Iris pigment epithelial cell (primary cell): ENCODE measurements at regions not wholly inside any gene's neighbourhood (a gene's known extent, or its start where the extent isn't known, plus 50 kb on each side); places are given as distances from the start of the nearest gene placed in this dataset.
A peak's percentile ranks its signal among the peaks of the same experiment; 100 is the strongest.
"Not testable (repeated sequence)": the region's sequence is repeated elsewhere in the genome, so short reads cannot be mapped to it uniquely, and the experiment has no call there.

Experiments used
- DNase-seq: peaks from one replicate; pipeline ENCODE4 v3.0.0-alpha.2; 2011; ENCODE audit warnings: low read depth

DNA sequence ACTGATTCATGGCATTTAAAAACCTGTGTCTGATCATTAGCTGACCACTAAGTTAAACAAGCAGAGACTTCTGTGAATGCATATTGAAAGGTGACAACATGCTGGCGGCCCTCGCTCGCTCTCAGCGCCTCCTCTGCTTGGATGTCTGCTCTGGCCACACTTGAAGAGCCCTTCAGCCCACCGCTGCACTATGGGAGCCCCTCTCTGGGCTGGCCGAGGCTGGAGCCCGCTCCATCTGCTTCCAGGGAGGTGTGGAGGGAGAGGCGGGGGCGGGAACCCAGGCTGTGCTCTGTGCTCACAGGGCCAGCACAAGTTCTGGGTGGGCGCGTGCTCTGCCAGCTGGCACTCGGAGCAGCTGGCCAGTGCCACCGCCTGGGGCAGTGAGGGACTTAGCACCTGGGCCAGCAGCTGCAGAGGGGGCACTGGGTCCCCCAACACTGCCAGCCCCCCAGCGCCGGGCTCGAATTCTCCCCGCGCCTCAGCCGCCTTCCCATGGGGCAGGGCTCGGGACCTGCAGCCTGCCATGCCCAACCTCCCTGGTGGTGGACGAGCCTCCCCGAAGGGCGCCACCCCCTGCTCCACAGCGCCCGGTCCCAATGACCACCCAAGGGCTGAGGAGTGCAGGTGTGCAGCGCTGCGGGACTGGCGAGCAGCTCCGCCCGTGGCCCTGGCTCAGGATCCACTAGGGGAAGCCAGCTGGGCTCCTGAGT is 252.4 kb downstream of the ZIC4 start:
- DNase-seq: no peak

DNA sequence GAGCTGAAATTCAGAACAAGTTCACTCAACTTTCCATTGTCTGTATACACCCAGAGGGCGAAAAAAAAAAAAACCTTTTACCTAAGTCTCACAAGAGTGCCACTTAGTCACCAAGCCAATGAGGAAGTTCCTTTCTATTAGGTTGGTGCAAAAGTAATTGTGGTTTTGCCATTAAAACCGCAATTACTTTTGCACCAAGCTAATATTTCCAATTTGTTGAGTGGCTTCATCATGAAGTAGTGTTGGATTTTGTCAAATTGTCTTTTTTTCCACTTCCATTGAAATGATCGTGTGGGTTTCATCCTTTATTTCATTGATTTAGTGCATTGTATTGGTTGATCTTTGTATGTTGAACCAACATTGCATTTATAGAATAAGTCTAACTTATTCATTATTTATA is 253.9 kb downstream of the ZIC4 start:
- no peak for DNase-seq

DNA sequence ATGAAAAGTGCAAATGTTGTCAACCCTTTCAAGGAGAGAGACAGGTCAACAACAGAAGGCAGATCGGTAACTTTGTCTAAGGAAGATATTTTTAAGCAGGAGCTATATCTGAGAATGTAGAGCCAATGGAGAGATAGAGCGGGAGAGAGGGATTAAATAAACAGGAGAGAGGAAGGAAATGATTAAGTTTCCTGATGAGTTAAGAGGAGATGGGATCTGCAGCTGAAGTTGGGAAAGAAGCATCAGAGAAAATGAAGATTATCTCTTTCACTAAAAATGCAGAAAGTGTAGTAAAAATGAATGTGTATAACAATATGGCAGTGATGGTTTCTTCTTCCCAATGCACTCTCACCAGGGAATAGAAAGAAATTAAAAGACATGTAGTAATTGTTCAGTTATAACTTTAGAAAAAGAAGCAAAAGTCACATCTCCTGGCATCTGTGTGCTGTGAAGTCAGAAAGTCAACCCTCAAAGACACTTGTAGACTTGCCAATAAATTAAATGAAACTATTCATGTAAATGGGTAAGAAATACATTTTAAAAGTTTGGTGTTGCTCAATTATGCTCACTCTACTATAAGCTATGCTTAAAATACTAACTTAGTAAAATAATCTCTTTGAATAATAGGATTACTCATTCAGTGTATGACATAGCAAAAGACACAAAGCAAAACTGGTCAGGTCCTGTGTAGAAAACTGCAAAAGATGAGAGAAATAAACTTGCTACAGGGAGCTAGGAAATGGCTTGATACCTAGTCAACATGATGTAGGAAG is 264.6 kb downstream of the ZIC4 start:
- peak; percentile 14 for DNase-seq

DNA sequence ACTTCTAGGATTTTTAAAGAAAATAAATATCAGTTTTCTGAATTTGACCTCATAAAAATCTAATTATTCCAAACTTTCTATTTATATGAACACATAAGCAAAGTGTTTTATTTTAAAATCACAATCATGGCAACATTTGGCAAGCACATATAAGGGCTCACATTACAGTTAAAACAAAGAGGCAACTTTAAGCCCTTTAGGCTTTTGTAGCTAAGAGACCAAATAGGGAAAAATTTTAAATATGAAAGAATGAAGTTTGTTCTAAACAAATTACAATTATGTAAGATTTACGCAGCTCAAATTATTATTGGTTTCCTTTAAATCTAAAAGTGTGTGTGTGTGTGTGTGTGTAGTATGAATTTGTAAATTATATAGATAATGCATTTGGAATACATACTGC is 267.0 kb downstream of the ZIC4 start:
- DNase-seq: no peak

DNA sequence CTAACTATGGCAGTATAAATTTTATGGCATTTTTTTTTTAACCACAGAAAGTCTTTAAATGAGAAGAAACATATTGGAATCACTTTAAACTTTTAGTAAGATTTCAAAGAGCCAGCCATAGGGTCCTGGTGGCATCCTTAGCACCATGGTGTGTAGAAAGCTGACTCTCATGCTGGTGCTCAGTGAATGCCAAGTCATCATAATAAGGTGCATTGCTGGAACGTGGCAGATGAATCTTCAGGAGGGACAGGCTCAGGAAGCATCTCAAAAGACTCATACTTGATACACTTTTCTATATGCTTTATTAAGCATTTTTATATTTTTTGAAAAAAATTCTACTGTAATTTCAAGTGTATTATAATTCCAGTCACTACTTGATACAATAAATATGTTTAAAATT is 274.2 kb downstream of the ZIC4 start:
- DNase-seq: no peak

DNA sequence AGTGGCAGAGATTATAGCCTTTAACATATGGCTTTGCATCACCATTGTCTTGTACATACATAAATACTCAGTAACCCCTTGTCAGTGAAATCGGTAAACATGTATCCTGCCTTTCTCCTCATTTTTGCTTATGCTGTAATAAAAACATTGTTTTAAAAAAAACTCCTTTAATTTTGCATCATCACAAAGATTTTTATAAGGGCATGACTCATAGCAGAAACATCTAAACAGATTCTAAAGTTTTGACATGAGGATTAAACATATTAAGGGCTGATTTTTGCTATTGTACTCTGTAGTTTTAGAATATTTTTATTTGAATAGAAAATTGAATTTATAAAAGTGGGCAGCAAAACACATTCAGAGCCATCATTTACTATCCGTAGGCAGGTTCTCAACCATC is 275.9 kb downstream of the ZIC4 start:
- peak; percentile 52 for DNase-seq

DNA sequence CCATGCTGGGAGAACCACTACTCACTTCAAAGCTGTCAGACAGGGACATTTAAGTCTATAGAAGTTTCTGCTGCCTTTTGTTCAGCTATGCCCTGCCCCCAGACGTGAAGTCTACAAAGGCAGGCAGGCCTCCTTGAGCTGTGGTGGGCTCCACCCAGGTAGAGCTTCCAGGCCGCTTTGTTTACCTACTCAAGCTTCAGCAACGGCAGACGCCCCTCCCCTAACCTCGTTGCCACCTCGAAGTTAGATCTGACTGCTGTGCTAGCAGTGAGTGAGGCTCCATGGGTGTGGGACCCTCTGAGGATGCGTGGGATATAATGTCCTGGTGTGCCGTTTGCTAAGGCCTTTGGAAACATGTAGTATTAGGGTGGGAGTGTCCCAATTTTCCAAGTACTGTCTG is 276.7 kb downstream of the ZIC4 start:
- no peak for DNase-seq

DNA sequence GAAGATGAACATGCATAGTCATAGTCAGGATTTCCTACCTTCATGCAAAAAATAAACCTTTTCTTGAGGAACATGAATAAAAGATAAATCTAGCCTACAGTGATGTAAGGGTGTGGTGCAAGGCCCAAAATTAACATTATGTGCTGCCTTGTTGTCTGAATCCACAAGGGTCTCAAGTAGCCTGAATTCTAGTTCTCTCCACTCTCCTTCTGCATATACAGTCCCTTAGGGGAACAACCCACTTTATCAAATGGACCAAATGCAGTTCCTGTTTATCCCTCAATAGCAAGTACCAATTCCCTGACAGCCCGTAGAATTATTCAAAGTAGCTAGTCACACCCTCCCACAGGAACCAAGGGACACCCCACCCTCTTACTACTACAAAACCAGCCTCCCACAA is 284.0 kb downstream of the ZIC4 start:
- DNase-seq: no peak

DNA sequence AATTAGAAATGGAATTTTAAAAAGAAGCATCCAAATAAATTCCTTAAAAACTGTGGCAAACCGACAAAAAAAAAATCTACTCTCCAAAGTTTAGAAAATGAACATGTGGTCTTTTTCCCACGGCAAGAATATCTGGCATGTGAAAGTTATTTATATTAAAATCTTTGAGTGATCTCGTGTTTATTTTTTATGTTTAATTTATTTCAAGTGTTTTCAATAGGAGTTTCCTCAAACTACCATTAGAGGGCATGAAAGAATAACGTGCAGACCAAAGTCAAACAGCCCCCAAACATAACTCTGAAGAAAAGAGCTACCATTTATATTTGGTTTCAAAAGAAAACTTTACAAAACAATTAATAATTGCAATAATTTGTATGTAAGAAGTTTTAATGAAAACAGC is 286.4 kb downstream of the ZIC4 start:
- DNase-seq: peak; percentile 22

DNA sequence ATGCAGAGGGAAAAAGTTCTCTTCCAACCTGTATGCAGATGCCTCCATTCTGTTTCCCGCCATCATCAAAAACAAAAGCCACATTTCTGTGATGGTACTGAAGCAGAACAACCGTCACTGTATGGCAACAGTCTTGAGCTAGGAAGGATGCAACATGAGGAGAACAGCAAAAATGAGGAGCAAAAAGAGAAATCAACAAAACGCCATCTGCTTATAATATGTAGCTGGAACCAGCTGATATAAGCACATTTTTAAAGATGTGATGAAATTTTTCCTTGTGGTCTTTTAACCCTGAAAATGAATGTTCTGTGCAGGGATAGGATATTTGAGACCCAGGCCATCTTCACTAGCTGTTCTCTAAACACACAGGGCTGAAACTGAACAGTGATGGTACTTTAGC is 287.0 kb downstream of the ZIC4 start:
- DNase-seq: no peak

DNA sequence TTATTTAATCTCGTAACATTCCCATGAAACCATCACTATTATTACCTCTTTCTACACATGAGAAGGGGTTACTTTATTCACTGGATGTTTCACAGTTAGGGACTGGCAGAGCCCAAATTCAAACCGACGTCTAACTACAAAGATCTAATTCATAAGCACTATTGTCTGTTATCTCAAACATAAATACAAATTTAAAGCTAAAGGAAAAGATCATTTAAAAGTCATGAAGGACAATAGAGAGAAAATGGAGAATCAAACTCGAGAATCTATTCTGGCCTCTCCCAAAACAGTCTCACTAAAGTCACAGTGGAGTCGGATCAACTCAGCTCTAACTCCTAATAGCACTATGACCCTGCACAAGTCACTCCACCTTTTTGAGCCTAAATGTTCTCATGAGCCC is 287.7 kb downstream of the ZIC4 start:
- DNase-seq: no peak

DNA sequence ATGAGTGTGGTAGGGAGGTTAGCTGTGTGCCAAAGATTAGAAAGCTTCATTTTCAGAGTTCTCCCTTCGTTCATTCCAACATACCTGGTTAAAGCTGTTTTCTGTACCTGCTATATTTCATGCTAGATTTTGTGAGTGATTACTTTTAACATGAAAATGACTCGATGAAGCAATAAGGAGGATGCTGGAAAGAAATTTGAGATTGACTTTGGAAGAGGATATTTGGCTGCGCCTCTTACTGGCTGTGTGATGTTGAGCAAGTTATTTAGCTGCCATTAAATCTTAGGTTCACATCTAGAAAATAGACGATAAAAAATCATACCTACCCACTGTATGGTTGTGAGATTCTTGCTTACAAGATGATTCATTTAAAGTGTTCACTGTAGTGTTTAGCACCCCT is 288.7 kb downstream of the ZIC4 start:
- no peak for DNase-seq

DNA sequence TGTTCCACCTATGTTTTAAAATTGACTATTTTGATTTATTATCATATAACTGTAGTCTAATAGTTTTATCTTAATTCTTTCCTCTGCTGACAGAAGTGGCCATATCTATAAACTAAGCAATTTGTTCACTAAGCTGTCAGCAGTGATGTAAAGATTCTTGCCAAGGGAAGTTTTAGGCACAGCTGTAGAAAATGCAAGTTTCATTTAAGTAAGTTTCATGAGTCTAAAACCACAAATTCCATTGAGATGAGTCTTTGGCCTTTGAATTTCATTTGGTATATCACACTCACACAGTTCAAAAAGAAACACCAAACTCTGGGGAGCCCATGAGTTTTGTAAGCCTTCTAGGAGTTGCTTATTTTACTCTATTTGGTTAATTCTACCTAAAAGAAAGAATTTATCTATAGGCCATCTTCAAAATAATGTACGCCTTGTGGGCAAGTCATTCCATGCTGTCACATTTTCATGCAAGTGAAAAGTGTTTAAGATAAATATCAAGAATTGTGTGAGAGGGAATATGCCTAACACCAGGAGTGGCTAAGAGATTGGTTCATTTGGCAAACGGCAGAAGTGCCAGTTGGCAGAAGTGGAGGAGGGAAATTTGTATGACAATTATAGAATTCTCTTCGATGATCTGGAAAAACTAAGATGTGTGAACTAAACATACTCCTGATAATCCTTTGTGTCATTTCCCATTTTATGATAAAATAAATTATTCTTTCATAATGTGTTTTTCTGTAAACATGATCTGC is 292.9 kb downstream of the ZIC4 start:
- DNase-seq: peak; percentile 93

DNA sequence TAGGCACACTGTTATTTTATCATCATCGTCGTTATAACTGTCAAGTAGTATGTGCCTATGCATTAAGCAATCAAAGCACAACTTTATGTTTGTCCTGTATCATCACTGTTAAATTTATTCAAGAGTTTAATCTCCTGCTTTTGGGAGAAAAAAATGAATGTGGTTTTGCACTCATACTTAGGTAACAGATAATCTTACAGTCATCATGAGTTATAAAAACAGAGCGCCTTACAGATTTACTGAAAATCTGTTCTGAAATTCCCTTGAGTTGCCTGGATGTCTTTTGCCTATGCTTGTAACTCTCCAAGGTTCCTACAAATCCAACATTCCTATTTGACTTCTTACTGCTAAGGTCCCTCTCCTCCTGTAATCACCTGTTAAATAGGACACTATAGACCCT is 307.3 kb downstream of the ZIC4 start:
- DNase-seq: no peak

DNA sequence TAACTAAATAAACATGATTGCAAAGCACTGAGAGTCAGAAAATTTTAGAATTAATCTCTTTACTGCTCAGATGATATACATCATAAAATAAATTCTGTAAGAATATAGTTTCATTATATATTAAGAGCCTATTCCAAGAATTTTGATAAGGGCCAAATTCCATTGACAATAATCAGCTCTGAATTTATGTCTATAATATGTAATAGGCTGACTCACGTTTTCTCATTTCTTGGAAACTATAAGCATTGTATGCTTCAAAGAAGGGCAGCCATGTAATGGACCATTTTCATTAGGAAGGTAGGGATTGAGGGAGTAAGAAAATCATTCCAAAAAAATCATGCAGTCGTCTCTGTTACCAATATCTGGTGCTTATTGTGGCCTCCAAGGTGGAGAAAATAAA is 315.9 kb downstream of the ZIC4 start:
- DNase-seq: peak; percentile 6

DNA sequence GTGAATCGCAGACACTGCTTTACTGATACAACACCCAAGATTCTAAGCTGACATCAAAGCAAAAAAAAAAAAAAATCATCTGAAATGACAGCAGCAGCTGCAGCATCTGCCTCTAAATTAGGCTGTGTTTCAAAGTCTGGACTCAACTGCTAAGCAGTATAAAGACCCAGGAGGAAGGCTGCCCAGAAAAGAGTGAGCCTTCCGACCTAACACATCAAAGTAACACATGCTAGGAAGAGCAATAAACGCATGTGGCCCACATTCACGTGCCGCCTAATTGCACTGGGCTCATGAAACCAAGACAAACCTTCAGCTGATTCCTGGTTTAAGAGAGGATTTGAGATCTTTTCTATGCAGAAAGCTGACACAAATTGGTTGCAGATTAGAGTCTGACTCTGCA is 317.1 kb downstream of the ZIC4 start:
- no peak for DNase-seq

DNA sequence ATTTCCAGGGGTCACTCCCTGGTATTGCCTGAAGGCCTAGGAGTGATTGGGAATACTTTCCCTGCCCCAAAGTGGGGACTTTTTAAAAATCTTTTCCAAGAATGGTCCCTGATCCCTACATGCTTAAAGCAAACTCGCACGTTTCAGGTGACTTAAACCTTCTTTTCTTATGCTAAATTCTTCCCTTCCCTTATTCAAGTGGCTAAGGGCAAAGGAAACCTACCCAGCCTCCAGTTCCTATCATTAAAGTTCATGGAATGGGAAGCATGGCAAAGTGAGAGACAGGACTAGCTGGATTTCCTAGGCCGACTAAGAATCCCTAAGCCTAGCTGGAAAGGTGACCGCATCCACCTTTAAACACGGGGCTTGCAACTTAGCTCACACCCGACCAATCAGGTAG is 346.8 kb downstream of the ZIC4 start:
- not testable (repeated sequence) for DNase-seq

DNA sequence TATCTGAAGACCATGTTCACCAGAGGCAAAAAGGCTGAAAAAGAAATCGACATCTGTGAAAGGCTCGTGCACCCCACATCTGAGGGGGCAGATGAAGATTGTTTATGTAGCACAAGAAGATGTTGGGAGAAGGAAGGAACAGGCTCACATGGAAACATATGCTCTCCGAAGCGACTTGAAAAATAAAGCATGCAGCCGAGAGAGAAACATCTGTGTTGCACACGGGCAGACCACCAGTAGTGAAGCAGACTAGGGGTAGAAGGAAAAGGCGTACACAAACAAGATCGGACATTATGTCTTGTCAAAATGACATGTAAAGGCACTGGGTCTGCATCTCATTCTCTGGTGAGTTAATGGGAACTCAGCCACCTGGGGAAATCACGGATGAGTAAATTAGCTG is 356.5 kb downstream of the ZIC4 start:
- DNase-seq: no peak

DNA sequence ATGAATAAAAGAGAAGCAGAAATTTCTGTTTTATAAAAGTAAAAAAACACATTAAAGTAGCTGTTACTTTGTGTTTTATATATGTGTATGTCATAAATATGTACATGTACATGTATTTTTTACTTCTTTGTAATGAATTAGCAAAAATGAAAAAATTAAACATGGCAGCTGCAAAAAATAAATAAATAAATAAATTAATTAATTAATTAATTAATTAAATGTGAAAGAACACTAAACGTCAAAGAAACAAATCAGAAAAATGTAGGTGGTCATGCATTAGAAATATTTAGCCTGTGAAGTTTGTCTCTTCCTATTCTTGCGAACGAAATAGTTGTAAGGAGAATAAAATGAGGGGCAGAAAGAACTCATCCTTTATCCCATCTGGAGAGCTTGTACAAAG is 357.0 kb downstream of the ZIC4 start:
- DNase-seq: no peak

DNA sequence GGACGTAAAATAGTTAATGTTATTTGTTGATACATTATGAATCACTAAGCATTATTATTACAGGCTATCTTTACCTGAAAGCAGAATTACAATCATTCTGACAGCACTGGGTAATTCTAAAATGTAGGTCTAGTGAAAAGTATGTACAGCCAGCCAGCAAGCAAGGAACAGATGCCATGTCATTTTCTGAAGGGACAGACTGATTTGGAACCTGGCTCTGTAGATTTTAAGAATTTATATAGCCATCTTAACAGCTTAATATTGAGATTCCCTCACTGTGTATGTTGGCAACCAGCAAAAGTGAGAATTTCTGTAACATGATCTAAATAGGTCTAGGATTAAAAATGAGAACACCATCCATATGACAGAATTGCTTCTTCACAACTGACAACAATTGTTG is 359.4 kb downstream of the ZIC4 start:
- DNase-seq: no peak

DNA sequence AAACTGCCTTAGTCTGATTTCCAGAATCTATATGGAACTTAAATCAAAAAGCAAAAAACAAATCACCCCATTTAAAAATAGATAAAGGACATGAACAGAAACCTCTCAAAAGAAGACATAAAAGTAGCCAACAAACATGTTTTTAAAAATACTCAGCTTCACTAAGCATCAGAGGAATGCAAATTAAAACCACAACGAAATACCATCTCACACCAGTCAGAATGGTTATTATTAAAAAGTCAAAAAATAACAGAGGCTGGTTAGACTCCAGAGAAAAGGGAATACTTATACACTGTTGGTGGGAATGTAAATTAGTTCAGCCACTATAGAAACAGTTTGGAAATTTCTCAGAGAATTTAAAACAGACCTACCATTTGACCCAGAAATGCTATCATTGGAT is 367.9 kb downstream of the ZIC4 start:
- DNase-seq: peak; percentile 34

DNA sequence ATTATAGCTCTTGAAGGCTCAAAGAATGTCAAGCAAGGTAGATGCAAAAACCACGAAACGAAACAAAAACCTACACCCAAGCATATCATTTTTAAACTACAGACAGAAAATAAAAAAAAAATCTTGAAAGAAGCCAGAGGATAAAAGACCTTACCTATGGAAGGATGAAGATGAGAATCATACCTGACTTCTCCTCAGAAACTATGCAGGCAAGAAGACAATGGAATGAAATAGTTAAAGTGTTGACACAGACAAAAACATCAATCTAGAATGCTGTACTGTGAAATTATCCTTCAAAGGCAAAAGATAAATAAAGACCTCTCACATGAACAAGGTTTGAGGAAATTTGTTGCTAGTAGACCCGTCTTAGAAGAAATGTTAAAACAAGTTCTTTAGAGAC is 372.0 kb downstream of the ZIC4 start:
- no peak for DNase-seq

DNA sequence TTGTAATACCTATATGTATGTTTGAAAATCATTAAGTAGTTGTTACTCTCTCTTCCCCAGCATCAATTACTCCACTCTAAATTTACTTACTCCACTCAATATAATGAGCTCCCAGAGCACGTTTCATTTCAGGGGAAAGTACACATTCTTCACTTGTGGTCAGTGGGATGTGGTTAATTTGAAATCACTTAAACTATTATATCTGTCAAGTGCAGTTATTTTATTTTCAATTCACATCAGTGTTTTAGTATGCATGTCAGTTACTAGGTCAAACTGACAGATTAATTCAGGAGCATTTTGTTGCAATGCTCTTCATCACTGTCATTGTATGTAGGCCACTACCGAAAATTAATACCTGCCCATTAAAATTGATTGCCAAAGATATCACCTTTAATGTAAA is 376.1 kb downstream of the ZIC4 start:
- no peak for DNase-seq
